PC-3 (cell line): ENCODE measurements at regions not wholly inside any gene's neighbourhood (a gene's known extent, or its start where the extent isn't known, plus 50 kb on each side); places are given as distances from the start of the nearest gene placed in this dataset.
A peak's percentile ranks its signal among the peaks of the same experiment; 100 is the strongest.

Experiments used
- ATAC-seq: fragments of 200-7000 bp; cut with Tn5 transposase; 2 replicates; pipeline ENCODE4 v1.9.1; 2020; ENCODE audit warnings: mild to moderate bottlenecking, moderate library complexity
- BruUV-seq: library from RNA; stranded (reverse); fragments of 400-500 nt; replicated peaks from 2 replicates; lab custom pipeline; 2021; lab: Mats Ljungman, UMichigan
- CTCF ChIA-PET: fragments of 300-600 bp; sonication (Branson Sonifier 250); formaldehyde crosslinking; loops from one replicate; lab custom pipeline; 2022; ENCODE audit warnings: antibody characterized with exemption; lab: Charles Lee
- POLR2A ChIA-PET: fragments of 300-600 bp; sonication (Branson Sonifier 250); formaldehyde crosslinking; loops from one replicate; lab custom pipeline; 2022; ENCODE audit warnings: antibody characterized with exemption; ENCODE audit not compliant: unreplicated experiment; lab: Charles Lee
- DNase-seq: peaks from one replicate; pipeline ENCODE4 v3.0.0-alpha.2; 2015
- H2AFZ ChIP-seq: fragments of 300-600 bp; sonication (generic); 2 replicates; pipeline ENCODE4 v1.6.0; 2016; ENCODE audit warnings: antibody characterized with exemption, low read length
- H3F3A ChIP-seq: fragments of 300-600 bp; sonication (generic); one replicate; pipeline ENCODE4 v1.6.0; 2017; ENCODE audit warnings: antibody characterized with exemption, low read length, control low read depth, mild to moderate bottlenecking; ENCODE audit not compliant: unreplicated experiment
- H3K27ac ChIP-seq: fragments of 300-600 bp; sonication (generic); 2 replicates; pipeline ENCODE4 v1.5.1; 2016; ENCODE audit warnings: mild to moderate bottlenecking, low read length
- H3K27me3 ChIP-seq: fragments of 300-600 bp; sonication (generic); 2 replicates; pipeline ENCODE4 v1.6.1; 2016; ENCODE audit warnings: low read length, mixed read lengths
- H3K36me3 ChIP-seq: fragments of 300-600 bp; sonication (generic); 2 replicates; pipeline ENCODE4 v1.6.1; 2016; ENCODE audit warnings: low read depth, mixed run types, low read length, mixed read lengths
- H3K4me1 ChIP-seq: fragments of 300-600 bp; sonication (generic); 2 replicates; pipeline ENCODE4 v1.5.1; 2016; ENCODE audit warnings: low read length; ENCODE audit not compliant: insufficient read depth
- H3K4me2 ChIP-seq: fragments of 300-600 bp; sonication (generic); 2 replicates; pipeline ENCODE4 v1.6.0; 2016; ENCODE audit warnings: low read length
- H3K4me3 ChIP-seq: fragments of 300-600 bp; sonication (generic); 2 replicates; pipeline ENCODE4 v1.5.1; 2016; ENCODE audit warnings: mild to moderate bottlenecking, low read length, mixed read lengths
- H3K79me2 ChIP-seq: fragments of 300-600 bp; sonication (generic); 2 replicates; pipeline ENCODE4 v1.6.1; 2017; ENCODE audit warnings: low read length, mixed read lengths
- H3K9ac ChIP-seq: fragments of 300-600 bp; sonication (generic); 2 replicates; pipeline ENCODE4 v1.6.0; 2016; ENCODE audit warnings: mild to moderate bottlenecking, low read length
- H3K9me2 ChIP-seq: fragments of 300-600 bp; sonication (generic); replicated peaks from 2 replicates; pipeline ENCODE4 v1.6.1; 2016; ENCODE audit warnings: mixed run types, low read length, mixed read lengths
- H3K9me3 ChIP-seq: fragments of 300-600 bp; sonication (generic); 2 replicates; pipeline ENCODE4 v1.6.1; 2016; ENCODE audit warnings: low read length, mixed read lengths
- H4K20me1 ChIP-seq: fragments of 300-600 bp; sonication (generic); 2 replicates; pipeline ENCODE4 v1.6.1; 2016; ENCODE audit warnings: low read length, mixed read lengths
- EZH2 ChIP-seq: fragments of 300-600 bp; sonication (generic); IDR thresholded peaks from one replicate; pipeline ENCODE4 v1.6.1; 2017; ENCODE audit warnings: antibody characterized with exemption, mild to moderate bottlenecking, low read length; ENCODE audit not compliant: unreplicated experiment
- EZH2phosphoT487 ChIP-seq: fragments of 300-600 bp; sonication (generic); IDR thresholded peaks from 2 replicates; pipeline ENCODE4 v1.6.1; 2018; ENCODE audit warnings: mild to moderate bottlenecking, antibody characterized with exemption, low read length, borderline replicate concordance
- intact Hi-C: fragments of 100-400 bp; cut with micrococcal nuclease; formaldehyde crosslinking; loops from 2 replicates; pipeline ENCODE4 v1.9.0; 2023
- TF ChIP-seq, protein P1 (sequence below): fragments of 300-600 bp; sonication (generic); conservative IDR thresholded peaks from 2 replicates; pipeline ENCODE4 v1.5.1; 2017; ENCODE audit warnings: antibody characterized with exemption, low read depth, mild to moderate bottlenecking, low read length

DNA sequence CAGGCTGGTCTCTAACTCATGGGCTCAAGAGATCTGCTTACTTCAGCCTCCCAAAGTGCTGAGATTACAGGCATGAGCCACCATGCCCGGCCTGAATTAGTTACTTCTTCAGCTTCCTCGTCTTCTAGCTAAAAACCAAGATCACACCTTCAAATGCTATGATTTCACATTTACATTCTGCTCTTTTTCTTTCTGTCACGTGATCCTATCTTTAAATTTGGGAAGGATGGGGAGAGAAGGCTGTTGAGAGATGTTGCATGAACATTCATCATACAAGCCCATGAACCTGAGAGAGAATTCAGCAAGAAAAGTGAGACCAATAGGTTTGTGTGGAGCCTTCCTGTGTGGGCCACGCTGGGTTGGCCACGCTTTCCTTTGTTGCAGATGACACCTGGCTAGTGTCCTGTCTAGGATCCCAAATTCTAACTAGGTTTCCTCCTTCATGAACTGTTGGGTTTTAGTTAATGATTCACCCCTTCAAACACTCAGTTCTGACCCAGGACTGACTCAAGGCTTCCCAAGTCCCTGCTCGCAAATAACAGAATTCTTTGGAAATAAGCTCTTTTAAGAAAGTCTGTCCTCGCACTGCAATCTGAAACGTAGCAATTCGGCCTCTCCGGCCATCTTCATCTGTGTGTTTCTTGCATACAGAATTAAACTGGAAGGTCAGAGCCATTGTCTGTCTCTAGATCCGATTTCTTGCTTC, 57.3 kb upstream of the CREB1 start:
- H3K4me2 ChIP-seq: peak overlapping the region; percentile 59
- no peak overlapping the region for H3K4me3 ChIP-seq
- TF ChIP-seq EZH2phosphoT487: no peak
- no peak for TF ChIP-seq EZH2
- TF ChIP-seq, protein P1, sequence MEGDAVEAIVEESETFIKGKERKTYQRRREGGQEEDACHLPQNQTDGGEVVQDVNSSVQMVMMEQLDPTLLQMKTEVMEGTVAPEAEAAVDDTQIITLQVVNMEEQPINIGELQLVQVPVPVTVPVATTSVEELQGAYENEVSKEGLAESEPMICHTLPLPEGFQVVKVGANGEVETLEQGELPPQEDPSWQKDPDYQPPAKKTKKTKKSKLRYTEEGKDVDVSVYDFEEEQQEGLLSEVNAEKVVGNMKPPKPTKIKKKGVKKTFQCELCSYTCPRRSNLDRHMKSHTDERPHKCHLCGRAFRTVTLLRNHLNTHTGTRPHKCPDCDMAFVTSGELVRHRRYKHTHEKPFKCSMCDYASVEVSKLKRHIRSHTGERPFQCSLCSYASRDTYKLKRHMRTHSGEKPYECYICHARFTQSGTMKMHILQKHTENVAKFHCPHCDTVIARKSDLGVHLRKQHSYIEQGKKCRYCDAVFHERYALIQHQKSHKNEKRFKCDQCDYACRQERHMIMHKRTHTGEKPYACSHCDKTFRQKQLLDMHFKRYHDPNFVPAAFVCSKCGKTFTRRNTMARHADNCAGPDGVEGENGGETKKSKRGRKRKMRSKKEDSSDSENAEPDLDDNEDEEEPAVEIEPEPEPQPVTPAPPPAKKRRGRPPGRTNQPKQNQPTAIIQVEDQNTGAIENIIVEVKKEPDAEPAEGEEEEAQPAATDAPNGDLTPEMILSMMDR: no peak
- ChIA-PET CTCF (interaction anchor here (0.5 to 1.6 kb wide), 4 partner anchors 297 to 667 kb away, joined by 3 read pairs; no protein-coding TSS in a partner anchor), POLR2A (interaction anchor here (0.7 kb wide), 1 partner anchor 57 kb away, joined by 6 read pairs; no protein-coding TSS in a partner anchor)
- H3K79me2 ChIP-seq: no peaks in the 10 kb centered on the region
- peak overlapping the region; percentile 13; the same call in 1 of the 2 replicates for H3K9ac ChIP-seq
- intact Hi-C loops: loop anchor here (1.0 to 10.0 kb wide), 8 partner anchors 77 to 491 kb away; partner anchors contain the start of gene KLF7
- no TSS peak for BruUV-seq
- H3K36me3 ChIP-seq: no peaks in the 10 kb centered on the region
- no peaks in the 10 kb centered on the region for H3K27me3 ChIP-seq
- no peaks in the 10 kb centered on the region for H3F3A ChIP-seq
- H3K27ac ChIP-seq: peak overlapping the region; percentile 1; the same call in 1 of the 2 replicates
- no peaks in the 10 kb centered on the region for H4K20me1 ChIP-seq
- H3K4me1 ChIP-seq: peaks cover 30% of the 10 kb centered on the region
- peak overlapping the region; percentile 68 for H2AFZ ChIP-seq
- ATAC-seq (no peak), DNase-seq (no peak)
- no peaks in the 10 kb centered on the region for H3K9me2 ChIP-seq
- H3K9me3 ChIP-seq: no peaks in the 10 kb centered on the region

DNA sequence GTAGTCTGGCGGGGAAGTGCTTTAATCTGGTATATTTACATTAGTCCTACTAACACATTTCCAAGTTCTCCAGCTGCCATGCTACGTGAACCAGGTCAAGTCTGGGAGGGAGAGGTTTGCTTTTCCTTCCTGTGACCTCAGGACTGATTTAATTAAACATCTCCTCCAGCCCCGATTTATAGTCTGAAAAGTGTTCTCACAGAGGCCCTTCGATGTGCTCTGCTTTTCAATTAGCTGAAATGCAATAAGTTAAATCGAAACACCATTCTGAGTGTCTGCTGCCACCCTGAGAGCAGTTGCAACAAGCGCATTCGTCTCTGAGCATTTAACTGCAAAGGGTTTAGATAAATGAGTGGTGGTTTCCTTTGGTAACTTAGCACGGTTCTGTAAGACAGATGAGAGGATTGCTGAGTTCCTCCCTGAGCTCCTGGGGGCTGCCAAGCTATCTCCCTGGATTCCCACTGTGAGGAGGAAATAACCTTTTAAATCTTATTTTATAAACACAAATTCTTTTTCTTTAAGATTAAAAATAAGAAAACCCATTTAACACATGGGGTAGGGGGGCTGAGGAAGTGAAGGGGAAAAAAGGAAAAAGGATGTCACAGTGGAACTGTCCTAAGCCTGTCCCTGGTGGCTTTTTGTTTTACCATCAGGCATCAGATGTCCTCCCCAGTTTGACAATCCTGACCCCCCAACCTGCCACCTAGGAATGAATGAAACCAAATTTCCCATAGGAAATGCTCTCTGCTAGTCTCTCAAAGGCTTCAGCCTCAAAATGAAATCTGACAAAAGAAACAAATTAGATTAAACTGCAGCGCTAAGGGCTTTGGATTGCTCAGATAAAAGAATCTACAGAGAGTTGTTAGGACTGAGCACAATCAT, 56.5 kb upstream of the CREB1 start:
- DNase-seq: peak; percentile 86
- no peaks in the 10 kb centered on the region for H4K20me1 ChIP-seq
- H3K4me2 ChIP-seq: peak overlapping the region; percentile 59
- no peak overlapping the region for H3K4me3 ChIP-seq
- H3K79me2 ChIP-seq: no peaks in the 10 kb centered on the region
- H2AFZ ChIP-seq: peak overlapping the region; percentile 68
- no TSS peak for BruUV-seq
- H3K36me3 ChIP-seq: no peaks in the 10 kb centered on the region
- intact Hi-C loops: loop anchor here (1.0 to 10.0 kb wide), 8 partner anchors 78 to 492 kb away; partner anchors contain the start of gene KLF7
- H3K9me3 ChIP-seq: no peaks in the 10 kb centered on the region
- ChIA-PET CTCF (interaction anchor here (0.6 to 1.6 kb wide), 5 partner anchors 170 to 667 kb away, joined by 3 to 4 read pairs (median 3); no protein-coding TSS in a partner anchor), POLR2A (interaction anchor here (0.5 to 0.7 kb wide), 2 partner anchors 35 to 56 kb away, joined by 3 to 6 read pairs; no protein-coding TSS in a partner anchor)
- no peaks in the 10 kb centered on the region for H3F3A ChIP-seq
- H3K9ac ChIP-seq: peak overlapping the region; percentile 13; the same call in 1 of the 2 replicates
- no peaks in the 10 kb centered on the region for H3K27me3 ChIP-seq
- TF ChIP-seq, protein P1: peak; percentile 92
- TF ChIP-seq EZH2phosphoT487: no peak
- peak overlapping the region; percentile 1; the same call in 1 of the 2 replicates for H3K27ac ChIP-seq
- H3K9me2 ChIP-seq: no peaks in the 10 kb centered on the region
- H3K4me1 ChIP-seq: peaks cover 25% of the 10 kb centered on the region
- ATAC-seq: peak; percentile 75
